OCI-LY7 (cell line): ENCODE measurements at regions not wholly inside any gene's neighbourhood (a gene's known extent, or its start where the extent isn't known, plus 50 kb on each side); places are given as distances from the start of the nearest gene placed in this dataset.

Source experiments
- CTCF ChIP-seq: fragments of 200-600 bp; sonication (generic); conservative IDR thresholded peaks from 2 replicates; pipeline ENCODE4 v1.5.1; 2014; ENCODE audit warnings: mild to moderate bottlenecking, antibody characterized with exemption, low read length, moderate library complexity, mixed read lengths
- EZH2phosphoT487 ChIP-seq: fragments of 200-600 bp; sonication (generic); IDR thresholded peaks from 2 replicates; pipeline ENCODE4 v1.6.1; 2018; ENCODE audit warnings: low read depth, borderline replicate concordance, mild to moderate bottlenecking, mixed run types, antibody characterized with exemption, low read length, moderate library complexity, mixed read lengths

- TF ChIP-seq CTCF (no peak), EZH2phosphoT487 (no peak)
Measured at GRCh38 chr10:129108378-129108777, 358.7 kb upstream of the MGMT start.
